H9 (cell line): ENCODE measurements at regions not wholly inside any gene's neighbourhood (a gene's known extent, or its start where the extent isn't known, plus 50 kb on each side); places are given as distances from the start of the nearest gene placed in this dataset.
A peak's percentile ranks its signal among the peaks of the same experiment; 100 is the strongest.

Experiments used
- DNase-seq: peaks from one replicate; pipeline ENCODE4 v3.0.0-alpha.2; 2017
- H2AFZ ChIP-seq: one replicate; pipeline ENCODE4 v1.6.1; 2013; ENCODE audit warnings: mild to moderate bottlenecking, low read length, control low read depth, moderate library complexity
- H2AK5ac ChIP-seq: 2 replicates; pipeline ENCODE4 v1.6.1; 2013; ENCODE audit warnings: low read length, control low read depth, mixed read lengths; ENCODE audit not compliant: insufficient read length
- H2BK120ac ChIP-seq: one replicate; pipeline ENCODE4 v1.6.1; 2013; ENCODE audit warnings: low read depth, mild to moderate bottlenecking, low read length, control low read depth, inconsistent platforms; ENCODE audit not compliant: poor library complexity, severe bottlenecking
- H2BK12ac ChIP-seq: 2 replicates; pipeline ENCODE4 v1.6.1; 2013; ENCODE audit warnings: low read length, control low read depth, mixed read lengths, low read depth; ENCODE audit not compliant: insufficient read length
- H2BK15ac ChIP-seq: 2 replicates; pipeline ENCODE4 v1.6.1; 2013; ENCODE audit warnings: low read depth, low read length, control low read depth
- H2BK20ac ChIP-seq: one replicate; pipeline ENCODE4 v1.6.1; 2013; ENCODE audit warnings: low read depth, mild to moderate bottlenecking, low read length, control low read depth, inconsistent platforms; ENCODE audit not compliant: poor library complexity, severe bottlenecking
- H2BK5ac ChIP-seq: 2 replicates; pipeline ENCODE4 v1.6.1; 2013; ENCODE audit warnings: low read length, control low read depth, mixed read lengths; ENCODE audit not compliant: insufficient read length
- H3K14ac ChIP-seq: 2 replicates; pipeline ENCODE4 v1.6.1; 2013; ENCODE audit warnings: low read length, control low read depth; ENCODE audit not compliant: insufficient read depth
- H3K18ac ChIP-seq: 2 replicates; pipeline ENCODE4 v1.6.1; 2013; ENCODE audit warnings: low read depth, mild to moderate bottlenecking, mixed read lengths, low read length, control low read depth; ENCODE audit not compliant: insufficient read length
- H3K23ac ChIP-seq: 2 replicates; pipeline ENCODE4 v1.6.1; 2013; ENCODE audit warnings: low read length, control low read depth, mixed read lengths, low read depth; ENCODE audit not compliant: insufficient read length
- H3K23me2 ChIP-seq: 2 replicates; pipeline ENCODE4 v1.6.1; 2013; ENCODE audit warnings: low read depth, mild to moderate bottlenecking, mixed read lengths, low read length, control low read depth; ENCODE audit not compliant: insufficient read length, poor library complexity, severe bottlenecking
- H3K27ac ChIP-seq: 2 replicates; pipeline ENCODE4 v1.5.1; 2013; ENCODE audit warnings: low read length, control low read depth, mixed read lengths, low read depth; ENCODE audit not compliant: insufficient read length
- H3K27me3 ChIP-seq: 2 replicates; pipeline ENCODE4 v1.6.1; 2013; ENCODE audit warnings: low read length, control low read depth, inconsistent platforms; ENCODE audit not compliant: insufficient read depth
- H3K4ac ChIP-seq: 2 replicates; pipeline ENCODE4 v1.6.1; 2013; ENCODE audit warnings: low read depth, mild to moderate bottlenecking, control low read depth, inconsistent platforms, low read length, moderate library complexity
- H3K4me1 ChIP-seq: 2 replicates; pipeline ENCODE4 v1.6.1; 2013; ENCODE audit warnings: low read length, control low read depth, inconsistent platforms; ENCODE audit not compliant: insufficient read depth
- H3K4me2 ChIP-seq: 2 replicates; pipeline ENCODE4 v1.6.1; 2013; ENCODE audit warnings: low read length, control low read depth, mixed read lengths; ENCODE audit not compliant: insufficient read length, insufficient read depth
- H3K56ac ChIP-seq: 2 replicates; pipeline ENCODE4 v1.6.1; 2013; ENCODE audit warnings: low read depth, mild to moderate bottlenecking, mixed read lengths, low read length, control low read depth; ENCODE audit not compliant: insufficient read length
- H3K79me1 ChIP-seq: 2 replicates; pipeline ENCODE4 v1.6.1; 2013; ENCODE audit warnings: low read depth, mild to moderate bottlenecking, moderate library complexity, low read length, control low read depth, inconsistent platforms; ENCODE audit not compliant: insufficient read depth, poor library complexity, severe bottlenecking
- H3K79me2 ChIP-seq: 2 replicates; pipeline ENCODE4 v1.6.1; 2013; ENCODE audit warnings: low read length, control low read depth, inconsistent platforms; ENCODE audit not compliant: insufficient read depth
- H3K9ac ChIP-seq: 2 replicates; pipeline ENCODE4 v1.6.1; 2013; ENCODE audit warnings: low read length, control low read depth, mixed read lengths; ENCODE audit not compliant: insufficient read length; ENCODE audit errors: extremely low read depth
- H3K9me3 ChIP-seq: one replicate; pipeline ENCODE4 v1.6.1; 2013; ENCODE audit warnings: low read depth, low read length, inconsistent platforms; ENCODE audit not compliant: control insufficient read depth
- H3T11ph ChIP-seq: one replicate; pipeline ENCODE4 v1.6.1; 2013; ENCODE audit warnings: mild to moderate bottlenecking, low read length, control low read depth, inconsistent platforms
- H4K20me1 ChIP-seq: one replicate; pipeline ENCODE4 v1.6.1; 2013; ENCODE audit not compliant: control insufficient read depth, insufficient read length, insufficient read depth
- H4K5ac ChIP-seq: 2 replicates; pipeline ENCODE4 v1.6.1; 2013; ENCODE audit warnings: low read depth, mild to moderate bottlenecking, mixed read lengths, low read length, control low read depth; ENCODE audit not compliant: insufficient read length
- H4K8ac ChIP-seq: replicated peaks from 2 replicates; pipeline ENCODE4 v1.6.1; 2013; ENCODE audit warnings: low read length, control low read depth, mixed read lengths, low read depth; ENCODE audit not compliant: insufficient read length
- H4K91ac ChIP-seq: 2 replicates; pipeline ENCODE4 v1.6.1; 2013; ENCODE audit warnings: low read depth, mild to moderate bottlenecking, moderate library complexity, mixed read lengths, low read length, control low read depth; ENCODE audit not compliant: insufficient read length
- H3K27ac Mint-ChIP-seq, 3 experiments: 2 replicates in 2 of 3; 3 replicates in 1 of 3; pipeline ENCODE4 v1.8.0; 2020 to 2021; ENCODE audit warnings: mixed read lengths in 3 of 3, mild to moderate bottlenecking in 1 of 3, moderate library complexity in 1 of 3
- H3K27me3 Mint-ChIP-seq: 2 replicates; pipeline ENCODE4 v1.8.0; 2021; ENCODE audit warnings: low read depth, mild to moderate bottlenecking, moderate library complexity, mixed read lengths
- H3K36me3 Mint-ChIP-seq, 3 experiments: 2 replicates in 2 of 3; 3 replicates in 1 of 3; pipeline ENCODE4 v1.8.0; 2020 to 2021; ENCODE audit warnings: low read depth in 3 of 3, mixed read lengths in 3 of 3; ENCODE audit not compliant: insufficient read depth in 1 of 3
- H3K4me1 Mint-ChIP-seq, 2 experiments: 2 replicates each; pipeline ENCODE4 v1.8.0; 2020; ENCODE audit warnings: mixed read lengths in 2 of 2
- H3K4me3 Mint-ChIP-seq, 2 experiments: 2 replicates in 1 of 2; 3 replicates in 1 of 2; pipeline ENCODE4 v1.8.0; 2020 to 2021; ENCODE audit warnings: mild to moderate bottlenecking in 2 of 2, mixed read lengths in 2 of 2, moderate library complexity in 1 of 2
- H3K9me3 Mint-ChIP-seq, 2 experiments: 2 replicates in 1 of 2; 3 replicates in 1 of 2; pipeline ENCODE4 v1.8.0; 2020; ENCODE audit warnings: mild to moderate bottlenecking in 2 of 2, mixed read lengths in 2 of 2, moderate library complexity in 1 of 2
- CTCF ChIP-seq: fragments of 200-600 bp; sonication (generic); conservative IDR thresholded peaks from 3 replicates; pipeline ENCODE4 v1.8.0; 2021; ENCODE audit warnings: antibody characterized with exemption, mild to moderate bottlenecking
- WGBS: extraction: QIAGEN DNeasy Blood & Tissue Kit; methylation state at CpG from one replicate; pipeline ENCODE4 v1.1.7; 2013; ENCODE audit warnings: missing lambda C conversion rate, low lambda C conversion rate, mixed read lengths; ENCODE audit not compliant: insufficient read length; ENCODE audit errors: extremely low coverage; 5-methylcytosine and 5-hydroxymethylcytosine counted together

GRCh38 chr3:166955201-166955939 lies 424.7 kb downstream of the ZBBX start:
- Histone ChIP-seq H3K4me2 (no peak overlapping the region), H3K27ac (no peak overlapping the region), H3K18ac (peak overlapping the region; percentile 48), H2BK15ac (no peak overlapping the region), H3K79me1 (no peaks in the 10 kb centered on the region), H2BK120ac (no peak overlapping the region), H3K56ac (no peak overlapping the region), H4K91ac (no peak overlapping the region), H3K14ac (0 out of 2 replicates have a peak overlapping the region, but pooled peaks have one; percentile 36), H2BK20ac (no peak overlapping the region), H3K4ac (no peak overlapping the region), H2BK12ac (no peak overlapping the region), H2BK5ac (no peak overlapping the region), H3K23ac (no peak overlapping the region), H4K8ac (no peak overlapping the region), H3K27me3 (no peaks in the 10 kb centered on the region), H4K5ac (no peak overlapping the region), H2AK5ac (no peak overlapping the region), H3K4me1 (no peaks in the 10 kb centered on the region), H3K79me2 (no peaks in the 10 kb centered on the region), H3K9ac (no peak overlapping the region), H2AFZ (no peak overlapping the region), H3K9me3 (no peaks in the 10 kb centered on the region), H3K23me2 (no peaks in the 10 kb centered on the region), H3T11ph (no peak overlapping the region), H4K20me1 (no peaks in the 10 kb centered on the region)
- Mint-ChIP-seq H3K4me3 (no peak overlapping the region), H3K9me3 (peaks cover 0 to 3% of the 10 kb centered on the region in 2 experiments; a peak in 1 of 5 replicates), H3K4me1 (peaks cover 0 to 5% of the 10 kb centered on the region in 2 experiments; a peak in 3 of 4 replicates), H3K36me3 (peaks cover 0 to 6% (median 0%) of the 10 kb centered on the region in 3 experiments; a peak in 2 of 7 replicates), H3K27ac (peak overlapping the region in 1 of 3 experiments; percentile 80; a peak in 1 of 7 replicates), H3K27me3 (no peaks in the 10 kb centered on the region)
- DNase-seq: no peak
- TF ChIP-seq CTCF: no peak
- WGBS: no CpG with 5 or more reads among the region's 7 CpGs
